BLaER1 (cell line): ENCODE measurements at regions not wholly inside any gene's neighbourhood (a gene's known extent, or its start where the extent isn't known, plus 50 kb on each side); places are given as distances from the start of the nearest gene placed in this dataset.
"Not testable (repeated sequence)": the region's sequence is repeated elsewhere in the genome, so short reads cannot be mapped to it uniquely, and the experiment has no call there.

ENCODE experiments used
- H3K27ac ChIP-seq: shearing (Covaris generic); formaldehyde crosslinking; 2 replicates; pipeline ENCODE4 v1.8.1; 2022
- H3K27me3 ChIP-seq: shearing (Covaris generic); formaldehyde crosslinking; 2 replicates; pipeline ENCODE4 v1.8.1; 2022
- H3K36me3 ChIP-seq: shearing (Covaris generic); formaldehyde crosslinking; 2 replicates; pipeline ENCODE4 v1.8.1; 2022
- H3K4me1 ChIP-seq: shearing (Covaris generic); formaldehyde crosslinking; 2 replicates; pipeline ENCODE4 v1.8.1; 2022
- H3K4me2 ChIP-seq: shearing (Covaris generic); formaldehyde crosslinking; 2 replicates; pipeline ENCODE4 v1.8.1; 2022
- H3K4me3 ChIP-seq: shearing (Covaris generic); formaldehyde crosslinking; 2 replicates; pipeline ENCODE4 v1.8.1; 2022
- H3K9ac ChIP-seq: shearing (Covaris generic); formaldehyde crosslinking; 2 replicates; pipeline ENCODE4 v1.8.1; 2022
- H3K9me3 ChIP-seq: shearing (Covaris generic); formaldehyde crosslinking; 2 replicates; pipeline ENCODE4 v1.8.1; 2022
- H4K20me1 ChIP-seq: shearing (Covaris generic); formaldehyde crosslinking; 2 replicates; pipeline ENCODE4 v1.8.1; 2022
- Cebpa-rat ChIP-seq: shearing (Covaris generic); IDR thresholded peaks from 2 replicates; pipeline ENCODE4 v1.8.1; 2022

- no peak overlapping the region for H3K4me2 ChIP-seq
- no peaks in the 10 kb centered on the region for H3K9me3 ChIP-seq
- H3K27me3 ChIP-seq = no peaks in the 10 kb centered on the region
- no peak for TF ChIP-seq Cebpa-rat
- H3K27ac ChIP-seq = no peak overlapping the region
- no peak overlapping the region for H3K4me3 ChIP-seq
- H3K9ac ChIP-seq = no peak overlapping the region
- H4K20me1 ChIP-seq = no peaks in the 10 kb centered on the region
- H3K36me3 ChIP-seq = no peaks in the 10 kb centered on the region
- no peaks in the 10 kb centered on the region for H3K4me1 ChIP-seq
Measured at GRCh38 chr6:54535568-54535967, 227.3 kb downstream of the TINAG start.

- Histone ChIP-seq H3K4me1 (no peaks in the 10 kb centered on the region), H3K9me3 (no peaks in the 10 kb centered on the region), H3K27me3 (no peaks in the 10 kb centered on the region), H3K9ac (no peak overlapping the region), H3K4me3 (no peak overlapping the region), H4K20me1 (no peaks in the 10 kb centered on the region), H3K36me3 (no peaks in the 10 kb centered on the region), H3K4me2 (no peak overlapping the region), H3K27ac (no peak overlapping the region)
- no peak for TF ChIP-seq Cebpa-rat
Measured at GRCh38 chr6:54541541-54541940, 233.3 kb downstream of the TINAG start.

- no peaks in the 10 kb centered on the region for H3K36me3 ChIP-seq
- H3K4me3 ChIP-seq = no peak overlapping the region
- H3K27me3 ChIP-seq = no peaks in the 10 kb centered on the region
- no peak for TF ChIP-seq Cebpa-rat
- no peak overlapping the region for H3K4me2 ChIP-seq
- no peaks in the 10 kb centered on the region; the same call in 1 of the 2 replicates for H3K9me3 ChIP-seq
- no peaks in the 10 kb centered on the region for H4K20me1 ChIP-seq
- H3K27ac ChIP-seq = no peak overlapping the region
- no peak overlapping the region for H3K9ac ChIP-seq
- no peaks in the 10 kb centered on the region for H3K4me1 ChIP-seq
Measured at GRCh38 chr6:54559136-54559535, 250.9 kb downstream of the TINAG start.

- H3K36me3 ChIP-seq, H4K20me1 ChIP-seq, H3K4me2 ChIP-seq, H3K27me3 ChIP-seq, H3K27ac ChIP-seq, H3K9ac ChIP-seq, H3K4me1 ChIP-seq, H3K9me3 ChIP-seq, H3K4me3 ChIP-seq: not testable (repeated sequence)
Measured at GRCh38 chr6:54564188-54564587, 255.9 kb downstream of the TINAG start.

DNA sequence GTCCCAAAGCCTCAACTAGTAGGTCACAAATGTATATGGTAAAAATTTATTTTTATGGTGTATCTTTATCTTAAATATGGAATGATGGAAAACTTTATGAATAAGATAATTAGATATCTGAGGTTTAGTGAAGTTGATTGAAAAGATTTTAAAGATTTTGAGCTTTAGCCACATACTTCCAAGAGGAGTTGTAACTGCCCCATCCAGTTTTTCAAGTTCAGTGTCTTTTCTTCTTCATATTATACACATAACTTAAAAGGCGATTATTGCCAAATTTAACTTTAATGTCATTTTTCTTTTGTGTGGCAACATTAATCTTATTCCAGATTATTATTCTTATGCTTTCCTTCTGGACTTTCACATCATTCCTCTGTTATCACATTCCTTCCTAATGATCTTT lies 266.4 kb downstream of the TINAG start:
- H3K9me3 ChIP-seq = no peaks in the 10 kb centered on the region
- TF ChIP-seq Cebpa-rat = no peak
- no peaks in the 10 kb centered on the region for H3K27me3 ChIP-seq
- H3K36me3 ChIP-seq = no peaks in the 10 kb centered on the region
- H3K9ac ChIP-seq = no peak overlapping the region
- no peaks in the 10 kb centered on the region for H4K20me1 ChIP-seq
- H3K27ac ChIP-seq = no peak overlapping the region
- no peaks in the 10 kb centered on the region for H3K4me1 ChIP-seq
- no peak overlapping the region for H3K4me3 ChIP-seq
- no peak overlapping the region for H3K4me2 ChIP-seq

DNA sequence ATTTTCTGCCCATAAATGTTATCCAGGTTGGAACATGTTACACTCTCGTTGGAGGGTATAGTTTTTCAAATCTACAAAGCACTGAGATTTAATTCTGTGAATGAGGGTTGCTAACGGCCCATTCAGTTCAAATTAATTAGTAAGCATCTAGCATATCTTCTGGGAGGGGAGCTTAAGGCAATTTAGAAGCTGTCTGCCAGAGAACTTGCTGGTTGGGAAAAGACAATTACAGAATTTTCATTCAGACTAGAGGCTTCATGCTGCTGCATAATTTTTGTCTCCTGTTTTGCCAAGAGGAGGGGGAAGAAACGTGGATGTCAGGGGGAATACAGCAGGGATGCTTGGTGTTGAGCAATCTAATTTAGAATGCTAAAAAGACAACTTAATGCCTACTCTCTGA lies 268.3 kb upstream of the FAM83B start:
- Histone ChIP-seq H3K9me3 (no peaks in the 10 kb centered on the region), H3K27me3 (no peaks in the 10 kb centered on the region), H3K4me3 (no peak overlapping the region), H3K27ac (no peak overlapping the region), H3K36me3 (no peaks in the 10 kb centered on the region), H3K9ac (no peak overlapping the region), H4K20me1 (no peaks in the 10 kb centered on the region), H3K4me1 (no peaks in the 10 kb centered on the region), H3K4me2 (no peak overlapping the region)
- TF ChIP-seq Cebpa-rat = no peak

GRCh38 chr6:54579011-54579410 lies 267.6 kb upstream of the FAM83B start:
- Histone ChIP-seq H3K4me2 (no peak overlapping the region), H3K27me3 (no peaks in the 10 kb centered on the region), H3K4me1 (no peaks in the 10 kb centered on the region), H3K36me3 (no peaks in the 10 kb centered on the region), H4K20me1 (no peaks in the 10 kb centered on the region), H3K9ac (no peak overlapping the region), H3K9me3 (no peaks in the 10 kb centered on the region), H3K27ac (no peak overlapping the region), H3K4me3 (no peak overlapping the region)
- TF ChIP-seq Cebpa-rat = no peak

DNA sequence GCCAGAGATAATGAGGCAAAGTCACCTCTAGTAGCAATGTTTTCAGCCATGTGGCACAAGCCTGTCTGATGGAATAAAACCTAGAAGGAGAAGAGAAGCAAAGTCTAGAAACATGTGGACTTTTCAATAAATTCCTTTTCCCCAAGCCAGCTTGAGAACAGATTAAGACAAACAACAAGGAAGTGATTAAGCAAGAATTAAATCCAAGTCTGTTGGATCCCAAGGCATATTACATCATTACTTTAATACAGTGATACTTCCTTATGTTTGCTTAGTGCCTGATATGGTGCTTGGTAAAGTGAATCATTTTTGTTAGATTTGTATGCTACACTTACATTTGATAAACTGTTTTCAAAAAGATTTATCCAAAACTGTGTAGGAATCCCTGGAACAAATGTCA lies 260.3 kb upstream of the FAM83B start:
- H3K27me3 ChIP-seq = no peaks in the 10 kb centered on the region
- no peak overlapping the region for H3K9ac ChIP-seq
- no peak overlapping the region for H3K27ac ChIP-seq
- H3K4me2 ChIP-seq = no peak overlapping the region
- H3K4me3 ChIP-seq = no peak overlapping the region
- TF ChIP-seq Cebpa-rat = no peak
- H3K4me1 ChIP-seq = no peaks in the 10 kb centered on the region
- H3K36me3 ChIP-seq = no peaks in the 10 kb centered on the region
- no peaks in the 10 kb centered on the region for H3K9me3 ChIP-seq
- no peaks in the 10 kb centered on the region for H4K20me1 ChIP-seq

- no peak overlapping the region for H3K27ac ChIP-seq
- TF ChIP-seq Cebpa-rat = no peak
- no peaks in the 10 kb centered on the region for H3K27me3 ChIP-seq
- no peaks in the 10 kb centered on the region for H3K9me3 ChIP-seq
- no peaks in the 10 kb centered on the region for H3K4me1 ChIP-seq
- no peak overlapping the region for H3K4me3 ChIP-seq
- H3K9ac ChIP-seq = no peak overlapping the region
- no peaks in the 10 kb centered on the region for H4K20me1 ChIP-seq
- no peak overlapping the region for H3K4me2 ChIP-seq
- H3K36me3 ChIP-seq = no peaks in the 10 kb centered on the region
Measured at GRCh38 chr6:54587277-54587676, 259.3 kb upstream of the FAM83B start.

DNA sequence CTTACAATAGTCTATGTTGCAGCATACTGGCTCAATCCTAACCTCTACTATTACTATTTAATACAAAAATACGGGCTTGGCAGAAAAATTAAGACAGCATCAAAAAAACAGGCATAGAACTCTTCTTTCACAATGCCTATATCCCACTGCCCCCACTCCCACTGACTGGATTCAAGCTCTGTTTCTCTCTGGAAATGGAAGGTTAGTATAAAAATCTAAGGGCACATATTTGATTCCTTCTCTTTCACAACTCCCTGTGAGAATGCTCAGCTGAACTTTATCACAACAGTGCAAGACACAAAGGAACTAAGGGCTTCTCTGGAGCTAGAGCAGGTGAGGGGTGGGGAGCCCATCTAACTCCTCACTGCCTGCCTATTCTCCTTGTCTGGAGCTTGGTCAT lies 258.4 kb upstream of the FAM83B start:
- no peaks in the 10 kb centered on the region for H4K20me1 ChIP-seq
- no peak overlapping the region for H3K27ac ChIP-seq
- H3K4me3 ChIP-seq = no peak overlapping the region
- no peaks in the 10 kb centered on the region for H3K27me3 ChIP-seq
- H3K4me1 ChIP-seq = no peaks in the 10 kb centered on the region
- no peaks in the 10 kb centered on the region for H3K36me3 ChIP-seq
- no peak for TF ChIP-seq Cebpa-rat
- no peaks in the 10 kb centered on the region for H3K9me3 ChIP-seq
- no peak overlapping the region for H3K9ac ChIP-seq
- H3K4me2 ChIP-seq = no peak overlapping the region

DNA sequence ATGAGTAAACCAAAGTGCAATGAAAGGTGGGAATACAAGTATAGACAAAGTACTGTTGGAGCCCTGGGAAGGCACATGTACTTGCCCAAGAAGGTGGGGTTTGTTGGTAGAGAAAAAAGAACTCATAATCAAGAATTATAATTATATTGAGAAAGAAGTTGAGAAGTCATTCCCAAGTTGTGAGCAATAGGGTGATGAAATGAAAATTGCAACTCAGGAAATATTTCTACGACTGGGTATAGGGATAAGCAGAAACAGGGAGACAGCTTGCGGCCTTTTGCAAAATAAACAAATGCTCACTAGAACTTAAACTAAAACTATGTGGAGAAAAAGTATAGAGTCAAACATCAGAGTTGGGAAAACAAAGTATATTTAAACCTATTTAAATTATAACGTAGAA lies 250.7 kb upstream of the FAM83B start:
- TF ChIP-seq Cebpa-rat = no peak
- H3K4me1 ChIP-seq = no peaks in the 10 kb centered on the region

More for the DNA sequence above, 250.7 kb upstream of the FAM83B start:
- no peak overlapping the region for H3K4me3 ChIP-seq
- no peaks in the 10 kb centered on the region for H3K9me3 ChIP-seq
- no peaks in the 10 kb centered on the region for H4K20me1 ChIP-seq
- H3K27me3 ChIP-seq = no peaks in the 10 kb centered on the region
- H3K4me2 ChIP-seq = no peak overlapping the region
- no peak overlapping the region for H3K27ac ChIP-seq
- no peak overlapping the region for H3K9ac ChIP-seq
- H3K36me3 ChIP-seq = no peaks in the 10 kb centered on the region
